ENCODE measurements at regions not wholly inside any gene's neighbourhood (a gene's known extent, or its start where the extent isn't known, plus 50 kb on each side); places are given as distances from the start of the nearest gene placed in this dataset.

DNA sequence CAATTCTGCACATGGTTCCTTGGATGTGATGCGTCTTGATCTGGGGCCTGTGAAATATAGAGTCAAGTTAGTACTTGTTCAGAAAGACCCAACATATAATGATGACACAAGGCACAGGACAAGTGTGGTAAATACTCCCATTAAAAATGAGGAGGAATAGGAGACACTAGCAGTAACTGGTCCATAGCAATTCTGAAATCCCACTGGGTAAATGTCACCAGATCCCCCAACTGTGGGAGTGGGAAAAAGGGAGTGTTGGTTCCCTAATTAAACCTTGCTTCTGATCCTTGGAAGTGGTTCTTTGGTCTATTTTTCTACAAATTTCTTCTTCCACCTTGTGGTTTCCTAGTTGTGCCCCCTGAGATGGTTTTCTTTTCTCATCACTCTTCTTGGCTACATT, 62.5 kb upstream of the NRP1 start:
- intact Hi-C loops (cut with micrococcal nuclease), result no loop called here

DNA sequence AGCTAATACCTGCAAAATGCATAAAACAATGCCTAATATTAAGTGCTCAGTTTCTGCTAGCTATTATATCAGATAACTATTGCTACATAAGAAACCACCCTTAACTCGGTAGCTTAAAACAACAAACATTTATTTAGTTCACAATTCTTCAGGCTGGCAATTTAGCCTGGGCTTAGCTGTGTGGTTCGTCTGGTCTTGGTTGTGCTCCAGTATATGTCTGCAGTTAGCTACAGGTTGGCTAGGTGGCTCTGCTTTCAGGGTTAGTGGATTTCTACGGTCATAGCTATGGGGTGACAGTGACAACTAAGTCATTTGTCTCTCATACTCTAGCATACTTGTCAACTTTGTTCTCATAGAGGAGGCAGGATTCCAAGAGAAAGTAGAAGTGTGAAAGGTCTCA, 61.8 kb upstream of the NRP1 start:
- intact Hi-C loops (cut with micrococcal nuclease), result no loop called here

DNA sequence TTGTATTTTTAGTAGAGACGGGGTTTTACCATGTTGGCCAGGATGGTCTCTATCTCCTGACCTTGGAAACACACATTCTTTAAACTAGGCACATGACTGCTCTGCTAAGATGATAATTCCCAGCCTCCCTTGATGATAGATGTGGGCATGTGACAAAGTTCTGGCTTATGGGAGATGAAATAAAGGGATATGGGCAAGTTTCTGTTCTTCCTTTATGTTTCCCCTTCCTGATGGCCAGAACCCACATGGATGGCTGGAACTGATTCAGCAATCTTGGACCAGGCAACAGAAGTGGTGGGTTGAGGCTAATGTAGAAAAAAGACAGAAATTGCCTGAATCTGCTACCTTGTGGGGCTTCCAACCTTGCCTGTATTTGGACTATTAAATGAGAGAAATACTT, 60.7 kb upstream of the NRP1 start:
- intact Hi-C loops (cut with micrococcal nuclease), result no loop called here

DNA sequence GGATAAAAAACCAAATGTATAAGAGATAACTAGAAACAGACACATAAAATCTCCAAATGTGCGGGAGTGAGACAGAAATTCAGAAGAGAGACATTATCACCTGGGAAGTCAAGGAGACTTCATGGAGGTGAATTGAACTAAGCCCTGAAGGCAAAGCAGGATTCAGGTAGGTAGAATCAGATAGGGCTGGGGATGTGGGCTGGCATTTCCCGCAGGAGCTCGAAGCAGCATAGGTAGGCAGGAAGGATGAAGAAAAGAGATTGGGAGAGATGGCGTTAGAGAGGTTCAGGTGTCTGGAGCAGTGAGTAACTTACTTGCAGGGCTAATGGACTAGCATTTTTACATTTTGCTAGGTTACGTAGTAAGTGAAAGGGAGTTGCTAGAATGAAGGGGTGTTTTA, 58.2 kb upstream of the NRP1 start:
- intact Hi-C loops (cut with micrococcal nuclease), result no loop called here

DNA sequence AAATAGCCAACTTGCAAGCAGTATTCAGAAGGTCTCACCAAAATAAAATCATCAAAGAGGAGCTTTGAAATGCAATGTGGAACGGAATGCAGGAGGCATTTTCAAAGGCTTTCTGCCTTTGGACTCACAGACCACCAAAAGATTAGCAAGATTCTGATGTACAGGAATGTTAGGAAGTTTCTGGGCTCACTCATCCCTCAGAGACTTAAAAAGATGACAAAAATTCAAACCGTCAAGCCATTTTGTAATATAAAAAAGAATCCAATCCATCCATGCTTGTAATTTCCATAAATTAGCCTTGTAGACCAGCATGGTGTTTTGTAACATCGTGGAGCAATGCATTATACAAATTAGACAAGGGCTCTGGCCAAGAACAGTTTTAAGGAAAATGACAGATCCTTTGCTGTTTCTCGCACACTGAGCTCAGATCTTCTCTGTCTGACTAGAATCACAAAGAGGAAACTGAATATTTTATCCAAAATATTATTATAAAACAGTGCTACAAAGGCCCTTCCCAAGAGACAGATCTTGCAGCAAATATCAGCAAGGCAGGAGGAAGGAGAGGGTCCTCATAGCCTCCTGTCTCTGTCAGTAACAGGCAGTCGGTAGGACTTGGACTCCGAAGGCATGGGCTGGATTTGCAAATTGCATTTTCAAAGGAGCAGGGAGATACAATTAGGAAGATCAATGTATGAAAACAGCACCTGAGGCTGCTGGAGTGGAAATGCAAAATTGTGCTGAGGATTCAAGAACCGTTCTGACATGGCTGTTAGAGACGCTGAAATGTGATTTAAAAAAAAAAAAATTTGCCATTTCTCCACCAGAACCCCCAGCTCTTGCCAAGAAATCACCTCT, 57.4 kb upstream of the NRP1 start:
- intact Hi-C loops (cut with micrococcal nuclease), result no loop called here

DNA sequence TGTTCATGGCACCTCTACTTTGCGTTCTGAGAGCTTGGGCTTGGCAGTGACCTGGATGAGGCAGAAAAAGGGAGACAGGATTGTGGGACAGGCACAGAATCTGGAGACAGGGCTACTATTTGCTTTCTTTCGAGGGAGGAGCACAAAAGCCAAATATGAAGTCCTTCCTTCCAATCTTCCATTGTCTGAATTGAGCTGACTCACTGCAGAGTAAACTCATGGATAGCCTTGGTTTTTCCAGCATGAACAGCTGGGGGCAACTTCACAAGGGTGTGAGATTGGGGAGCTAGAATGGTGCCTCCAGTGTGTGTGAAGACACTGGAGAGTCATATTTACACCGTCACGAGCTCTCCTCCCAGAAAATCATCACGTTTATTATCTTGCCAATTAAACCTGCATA, 55.6 kb upstream of the NRP1 start:
- intact Hi-C loops (cut with micrococcal nuclease), result no loop called here

DNA sequence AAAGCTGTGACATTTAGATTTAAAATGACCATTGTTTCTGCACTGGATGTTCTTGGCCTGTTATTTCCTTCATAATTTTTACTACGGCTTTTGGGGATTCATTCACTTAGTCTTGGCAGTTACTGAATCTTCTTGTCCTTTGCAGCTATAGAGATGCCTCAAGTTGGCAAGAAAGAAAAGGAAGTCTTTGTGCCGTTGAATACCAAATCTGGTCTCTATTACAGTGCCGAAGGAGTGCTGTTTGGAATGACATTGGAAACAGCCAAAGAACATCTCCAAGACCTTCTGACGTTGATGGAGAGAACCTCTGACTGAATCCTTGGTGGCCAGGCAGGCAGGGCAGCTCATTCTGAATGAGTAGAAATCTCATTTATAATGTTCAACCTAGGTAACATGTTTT, 54.3 kb upstream of the NRP1 start:
- intact Hi-C loops (cut with micrococcal nuclease), result no loop called here

DNA sequence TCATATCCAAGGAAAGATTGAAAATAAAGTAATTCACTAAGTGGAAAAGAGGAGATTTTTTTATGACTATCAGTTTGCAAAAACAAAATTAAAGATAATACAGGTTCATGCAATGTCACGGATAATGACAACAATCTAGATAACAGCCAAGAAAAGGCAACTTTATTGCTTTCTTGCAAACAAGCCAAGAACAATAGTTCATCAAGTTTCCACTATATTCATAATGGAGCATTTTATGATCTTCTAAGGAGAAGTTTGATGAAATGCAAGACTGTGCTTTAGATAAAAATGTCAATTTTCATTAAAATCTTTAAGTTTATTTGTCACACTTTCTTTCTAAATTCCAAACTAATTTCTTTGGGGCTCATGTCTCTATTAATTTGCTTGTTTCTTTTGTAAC, 53.9 kb upstream of the NRP1 start:
- intact Hi-C loops (cut with micrococcal nuclease), result no loop called here

DNA sequence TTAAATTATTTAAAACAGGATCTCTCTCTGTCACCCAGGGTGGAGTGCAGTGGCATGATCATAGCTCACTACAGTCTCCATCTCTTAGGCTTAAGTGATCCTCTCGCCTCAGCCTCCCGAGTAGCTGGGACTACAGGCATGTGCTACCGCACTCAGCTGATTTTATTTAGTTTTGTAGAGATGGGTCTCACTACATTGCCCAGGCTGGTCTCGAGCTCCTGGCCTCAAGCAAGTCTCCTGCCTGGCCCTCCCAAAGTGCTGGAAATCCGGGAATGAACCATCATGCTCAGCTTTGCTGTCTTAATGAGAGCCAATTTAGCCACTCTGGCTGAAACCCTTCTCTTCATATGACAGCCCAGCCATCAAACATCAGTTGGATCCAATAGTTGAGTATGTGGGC, 53.3 kb upstream of the NRP1 start:
- intact Hi-C loops (cut with micrococcal nuclease), result no loop called here

DNA sequence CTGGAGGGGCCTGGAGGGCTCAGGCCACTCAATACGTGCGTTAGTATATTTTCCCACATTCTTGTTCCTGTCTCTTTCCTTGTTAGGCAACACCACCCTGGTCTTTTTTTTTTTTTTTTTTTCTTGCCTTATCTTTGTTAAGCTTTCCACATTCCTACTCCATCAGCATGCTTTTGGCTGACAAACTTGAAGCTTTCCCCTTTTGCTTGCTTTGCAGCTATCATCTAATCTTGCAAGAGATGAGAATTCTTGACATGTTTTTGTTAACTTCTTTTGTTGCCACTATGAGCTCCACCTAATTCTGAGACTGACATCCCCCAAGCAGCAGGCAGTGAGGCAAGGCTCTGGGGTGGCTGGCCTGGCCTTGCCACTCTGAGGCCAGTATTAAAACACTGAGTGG, 52.5 kb upstream of the NRP1 start:
- intact Hi-C loops (cut with micrococcal nuclease), result no loop called here

DNA sequence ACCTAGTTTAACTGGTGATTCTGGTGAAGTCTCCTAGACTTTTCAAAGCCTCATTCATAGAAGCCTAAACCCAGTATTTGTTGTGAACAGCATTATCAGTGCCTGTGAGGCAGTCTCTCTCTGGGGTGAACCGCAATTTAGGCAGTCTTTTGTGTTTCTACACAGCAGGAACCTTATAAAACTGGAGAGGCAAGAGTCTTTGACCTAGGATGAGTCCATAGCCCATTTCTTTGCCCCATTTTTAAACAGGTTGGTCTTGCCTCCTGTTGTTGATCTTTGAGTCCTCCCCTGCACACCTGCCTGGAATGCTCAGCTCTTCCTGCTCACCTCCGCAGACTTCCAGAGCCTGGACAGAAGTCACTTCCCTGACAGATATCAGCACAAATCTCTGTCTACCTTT, 51.2 kb upstream of the NRP1 start:
- intact Hi-C loops (cut with micrococcal nuclease), result no loop called here

DNA sequence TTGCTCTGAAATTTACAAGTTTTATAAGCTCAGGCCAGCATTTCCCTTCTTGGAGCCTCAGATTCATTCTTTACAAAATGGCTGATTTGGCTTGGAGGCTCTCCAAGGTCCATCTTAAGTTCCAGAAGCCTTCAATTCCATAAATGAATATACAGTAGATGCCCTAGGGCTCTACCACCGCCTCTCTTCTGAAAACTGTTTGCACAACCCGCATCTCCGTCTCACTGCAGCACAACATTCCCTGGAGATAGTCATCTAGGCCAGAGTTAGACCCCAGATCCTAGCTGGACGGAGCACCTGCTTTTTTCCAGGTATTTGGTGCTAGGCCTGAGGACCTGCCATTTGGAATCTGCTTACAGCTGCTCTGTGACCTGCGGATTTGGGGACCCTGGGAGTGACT, 50.5 kb upstream of the NRP1 start:
- intact Hi-C loops (cut with micrococcal nuclease), result no loop called here
